ENCODE measurements at regions not wholly inside any gene's neighbourhood (a gene's known extent, or its start where the extent isn't known, plus 50 kb on each side); places are given as distances from the start of the nearest gene placed in this dataset.

DNA sequence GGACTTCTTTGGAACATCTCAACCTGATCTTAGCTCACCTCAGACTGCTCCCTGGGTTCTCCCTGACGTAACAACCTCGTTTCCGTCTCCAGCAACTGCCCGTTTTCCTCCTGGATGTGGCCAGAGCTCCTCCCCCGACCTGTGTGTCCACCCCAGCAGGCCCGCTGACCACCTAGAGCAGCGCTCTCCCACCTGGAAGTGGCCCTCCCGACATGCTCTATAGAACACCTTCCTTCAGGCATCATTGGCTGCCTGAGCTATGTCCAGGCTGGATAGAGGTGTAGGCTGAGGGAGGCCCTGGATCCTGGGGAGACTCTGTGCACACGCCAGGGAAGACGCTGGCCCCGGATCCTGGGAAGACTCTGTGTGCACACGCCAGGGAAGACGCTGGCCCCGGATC is 81.3 kb downstream of the TEX29 start:
- H3K4me1 Mint-ChIP-seq (ENCODE audit: low read depth): no peaks in the 10 kb centered on the region
- DNase-seq (no peak), ATAC-seq (ENCODE audit: poor library complexity) (no peak)
- ChIA-PET POLR2A (no interaction called here), CTCF (no interaction called here)
- peaks cover 0 to 3% of the 10 kb centered on the region in 2 experiments for H3K27me3 ChIP-seq (ENCODE audit: control insufficient read depth in 1 of 2, insufficient read depth in 2 of 2, low read length in 2 of 2)
- H3K4me3 Mint-ChIP-seq: no peak overlapping the region
- H3K36me3 ChIP-seq (ENCODE audit: insufficient read depth, low read length): no peaks in the 10 kb centered on the region
- no peaks in the 10 kb centered on the region for H3K27me3 Mint-ChIP-seq
- H3K9me3 Mint-ChIP-seq: no peaks in the 10 kb centered on the region
- H3K4me3 ChIP-seq (ENCODE audit: low read length): no peak overlapping the region
- H3K36me3 Mint-ChIP-seq (ENCODE audit: low read depth): no peaks in the 10 kb centered on the region
- no peak for TF ChIP-seq CTCF (IDR thresholded peaks at IDR 0.05)
- H3K27ac ChIP-seq (ENCODE audit: low read depth in 1 of 2, low read length in 2 of 2): no peak overlapping the region
- intact Hi-C loops (cut with DNase I, micrococcal nuclease): no loop called here
- H3K9me3 ChIP-seq (ENCODE audit: control insufficient read depth in 1 of 2, insufficient read depth in 1 of 2, low read length in 2 of 2): peaks cover 0 to 7% of the 10 kb centered on the region in 2 experiments
- H3K27ac Mint-ChIP-seq: no peak overlapping the region
- H3K4me1 ChIP-seq (ENCODE audit: insufficient read depth, low read length): no peaks in the 10 kb centered on the region

GRCh38 chr13:111402441-111402840 is 82.0 kb downstream of the TEX29 start:
- TF ChIP-seq CTCF (IDR thresholded peaks at IDR 0.05): no peak
- POLR2A ChIA-PET: no interaction called here
- Histone ChIP-seq H3K36me3 (ENCODE audit: insufficient read depth, low read length) (no peaks in the 10 kb centered on the region), H3K27me3 (ENCODE audit: control insufficient read depth in 1 of 2, insufficient read depth in 2 of 2, low read length in 2 of 2) (peaks cover 0 to 3% of the 10 kb centered on the region in 2 experiments), H3K27ac (ENCODE audit: low read depth in 1 of 2, low read length in 2 of 2) (no peak overlapping the region), H3K4me1 (ENCODE audit: insufficient read depth, low read length) (no peaks in the 10 kb centered on the region), H3K4me3 (ENCODE audit: low read length) (no peak overlapping the region), H3K9me3 (ENCODE audit: control insufficient read depth in 1 of 2, insufficient read depth in 1 of 2, low read length in 2 of 2) (peaks cover 0 to 7% of the 10 kb centered on the region in 2 experiments)
- Mint-ChIP-seq H3K4me1 (ENCODE audit: low read depth) (no peaks in the 10 kb centered on the region), H3K27ac (no peak overlapping the region), H3K36me3 (ENCODE audit: low read depth) (no peaks in the 10 kb centered on the region), H3K27me3 (no peaks in the 10 kb centered on the region), H3K9me3 (no peaks in the 10 kb centered on the region), H3K4me3 (no peak overlapping the region)
- intact Hi-C loops (cut with DNase I, micrococcal nuclease): no loop called here
- CTCF ChIA-PET: no interaction called here
- DNase-seq (no peak), ATAC-seq (ENCODE audit: poor library complexity) (no peak)

- H3K9me3 Mint-ChIP-seq: no peaks in the 10 kb centered on the region
- no peak overlapping the region for H3K4me3 Mint-ChIP-seq
Measured at GRCh38 chr13:111403266-111403665, 82.8 kb downstream of the TEX29 start.

More at GRCh38 chr13:111403266-111403665, 82.8 kb downstream of the TEX29 start:
- ATAC-seq (ENCODE audit: poor library complexity): no peak
- no peaks in the 10 kb centered on the region for H3K4me1 Mint-ChIP-seq (ENCODE audit: low read depth)
- no peak overlapping the region for H3K27ac Mint-ChIP-seq
- no peaks in the 10 kb centered on the region for H3K36me3 Mint-ChIP-seq (ENCODE audit: low read depth)
- H3K27me3 ChIP-seq (ENCODE audit: control insufficient read depth in 1 of 2, insufficient read depth in 2 of 2, low read length in 2 of 2): peaks cover 0 to 3% of the 10 kb centered on the region in 2 experiments
- no peaks in the 10 kb centered on the region for H3K36me3 ChIP-seq (ENCODE audit: insufficient read depth, low read length)
- ChIA-PET POLR2A (no interaction called here), CTCF (no interaction called here)
- no peak for TF ChIP-seq CTCF (IDR thresholded peaks at IDR 0.05)
- DNase-seq: no peak
- intact Hi-C loops (cut with DNase I, micrococcal nuclease): no loop called here
- no peaks in the 10 kb centered on the region for H3K27me3 Mint-ChIP-seq
- H3K27ac ChIP-seq (ENCODE audit: low read depth in 1 of 2, low read length in 2 of 2): no peak overlapping the region
- H3K4me1 ChIP-seq (ENCODE audit: insufficient read depth, low read length): no peaks in the 10 kb centered on the region
- no peak overlapping the region for H3K4me3 ChIP-seq (ENCODE audit: low read length)
- H3K9me3 ChIP-seq (ENCODE audit: control insufficient read depth in 1 of 2, insufficient read depth in 1 of 2, low read length in 2 of 2): peaks cover 0 to 7% of the 10 kb centered on the region in 2 experiments

Measured in CD4-positive, alpha-beta T cell (primary cell).